Spinal cord (tissue), 9 donors: ENCODE measurements at regions not wholly inside any gene's neighbourhood (a gene's known extent, or its start where the extent isn't known, plus 50 kb on each side); places are given as distances from the start of the nearest gene placed in this dataset.

Experiments used
- DNase-seq, 6 donors: peaks; one replicate each; pipeline versions ENCODE4 v3.0.0 to v3.0.0-alpha.2; 2013 to 2015; ENCODE audit warnings: low spot score in 6 of 6, low read depth in 4 of 6
- H3K27ac ChIP-seq: one replicate; pipeline ENCODE4 v1.5.1; 2013; ENCODE audit warnings: low read depth, low read length, control low read depth
- H3K27me3 ChIP-seq: one replicate; pipeline ENCODE4 v1.6.1; 2013; ENCODE audit warnings: low read length; ENCODE audit not compliant: control insufficient read depth, insufficient read depth
- H3K36me3 ChIP-seq: one replicate; pipeline ENCODE4 v1.6.1; 2013; ENCODE audit warnings: low read length; ENCODE audit not compliant: control insufficient read depth, insufficient read depth
- H3K4me1 ChIP-seq: one replicate; pipeline ENCODE4 v1.6.1; 2013; ENCODE audit warnings: low read length; ENCODE audit not compliant: control insufficient read depth, insufficient read depth
- H3K4me3 ChIP-seq: one replicate; pipeline ENCODE4 v1.5.1; 2013; ENCODE audit warnings: low read depth, low read length, control low read depth
- H3K9me3 ChIP-seq: one replicate; pipeline ENCODE4 v1.6.1; 2013; ENCODE audit warnings: low read length; ENCODE audit not compliant: control insufficient read depth, insufficient read depth
- WGBS: methylation state at CpG from one replicate; pipeline ENCODE4 v1.1.5; 2013; ENCODE audit warnings: missing lambda C conversion rate; ENCODE audit not compliant: insufficient coverage; 5-methylcytosine and 5-hydroxymethylcytosine counted together
- donor health status: healthy.

DNA sequence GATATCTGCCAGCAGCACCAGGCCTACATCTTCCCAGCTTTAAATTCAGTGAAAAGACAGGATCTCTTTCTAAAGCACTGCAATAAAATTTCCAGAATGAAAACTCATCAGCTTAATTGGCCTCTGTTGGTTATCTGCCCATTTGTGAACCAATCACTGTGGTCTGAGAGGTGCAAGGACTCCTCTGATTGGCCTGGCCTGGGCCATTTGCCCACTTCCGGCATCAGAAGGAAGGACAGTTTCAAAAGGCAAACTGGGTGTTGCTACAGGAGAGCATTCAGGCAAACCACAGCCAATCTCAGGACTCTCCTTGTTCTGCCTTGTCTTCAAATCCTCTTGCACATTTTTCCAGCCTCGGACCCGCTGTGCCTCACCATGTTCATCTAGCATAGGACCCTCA lies 163.9 kb upstream of the CCDC150 start:
- H3K36me3 ChIP-seq: no peaks in the 10 kb centered on the region
- H3K4me3 ChIP-seq: no peak overlapping the region
- DNase-seq: no peak
- no peak overlapping the region for H3K27ac ChIP-seq
- no peaks in the 10 kb centered on the region for H3K9me3 ChIP-seq
- H3K4me1 ChIP-seq: no peaks in the 10 kb centered on the region
- WGBS: 83% methylated on average over 3 of the region's 3 CpGs
- H3K27me3 ChIP-seq: no peaks in the 10 kb centered on the region

DNA sequence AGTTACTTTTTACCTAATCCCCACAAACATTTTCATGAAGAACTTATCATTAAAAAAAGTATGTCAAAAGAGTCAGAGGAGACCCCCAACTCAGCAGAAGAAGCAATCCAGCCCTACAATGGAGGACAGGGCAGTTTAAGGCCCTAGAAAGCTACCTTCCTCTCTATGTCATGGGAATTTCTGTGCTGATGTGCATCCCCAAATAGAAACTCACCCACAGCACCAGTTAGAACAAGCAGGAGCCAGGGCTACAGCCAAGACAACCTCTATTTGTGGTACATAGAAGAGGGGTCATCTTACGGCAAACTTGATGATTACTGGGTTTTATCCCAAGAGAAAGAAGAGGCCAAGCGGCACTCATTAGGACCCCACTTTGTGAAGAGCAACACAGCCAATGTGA lies 160.9 kb upstream of the CCDC150 start:
- no peak for DNase-seq
- Histone ChIP-seq H3K9me3 (no peaks in the 10 kb centered on the region), H3K27ac (no peak overlapping the region), H3K4me3 (no peak overlapping the region), H3K36me3 (no peaks in the 10 kb centered on the region), H3K27me3 (no peaks in the 10 kb centered on the region), H3K4me1 (no peaks in the 10 kb centered on the region)
- 100% methylated on average over 2 of the region's 2 CpGs for WGBS

DNA sequence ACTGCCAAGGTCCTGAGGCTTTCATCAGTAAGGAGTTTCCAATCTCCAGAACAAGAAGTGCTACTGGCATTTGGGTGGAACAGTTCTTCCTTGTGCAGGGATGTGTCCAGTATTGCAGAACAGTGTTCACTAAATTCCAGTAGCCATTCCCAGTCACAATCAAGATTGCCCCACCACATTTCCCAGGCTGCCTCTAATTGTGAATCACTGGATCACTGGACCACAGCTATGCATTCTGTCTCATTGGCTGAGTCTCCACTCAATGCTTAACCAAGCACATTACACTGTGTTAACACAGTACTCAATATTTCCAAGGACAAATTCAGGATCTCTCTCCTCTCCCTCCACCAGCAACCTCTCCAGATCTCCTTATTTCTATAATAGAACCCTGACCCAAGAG lies 160.2 kb upstream of the CCDC150 start:
- H3K4me3 ChIP-seq: no peak overlapping the region
- H3K4me1 ChIP-seq: no peaks in the 10 kb centered on the region
- no peak overlapping the region for H3K27ac ChIP-seq
- no peaks in the 10 kb centered on the region for H3K9me3 ChIP-seq
- DNase-seq: no peak
- no peaks in the 10 kb centered on the region for H3K36me3 ChIP-seq
- no peaks in the 10 kb centered on the region for H3K27me3 ChIP-seq

DNA sequence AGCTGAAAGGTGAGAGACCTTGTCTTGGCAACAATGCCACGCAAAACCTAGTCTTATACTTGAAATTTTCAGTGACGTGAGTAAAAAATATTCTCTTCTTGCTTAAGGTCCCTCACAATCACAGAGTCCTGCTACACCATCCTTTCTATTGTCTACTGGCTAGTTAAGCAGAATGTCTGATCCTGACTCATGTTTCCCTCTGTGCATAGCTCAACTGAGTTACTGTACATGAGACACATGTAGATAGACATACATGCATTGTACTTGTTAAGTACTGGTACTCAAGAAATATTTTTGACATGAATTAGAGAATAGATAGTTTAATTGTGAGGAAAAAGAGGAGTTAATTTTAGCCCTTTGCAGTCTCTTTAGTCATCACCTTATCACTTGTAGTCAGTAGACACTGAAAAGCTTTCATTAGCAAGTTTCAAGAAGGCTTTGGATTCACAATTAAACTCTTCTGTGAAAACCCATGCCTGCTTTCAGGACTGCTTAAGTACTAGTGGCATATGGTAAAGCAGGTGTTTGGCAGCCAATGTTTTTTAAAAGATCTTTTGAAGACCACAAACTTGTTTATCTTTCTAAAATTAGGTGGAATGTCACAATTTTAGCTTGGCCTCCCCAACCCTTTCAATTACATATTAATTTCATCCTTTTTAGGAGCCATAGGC lies 158.7 kb upstream of the CCDC150 start:
- Histone ChIP-seq H3K4me3 (no peak overlapping the region), H3K36me3 (no peaks in the 10 kb centered on the region), H3K9me3 (no peaks in the 10 kb centered on the region), H3K27ac (no peak overlapping the region), H3K4me1 (no peaks in the 10 kb centered on the region), H3K27me3 (no peaks in the 10 kb centered on the region)
- 92% methylated on average over 2 of the region's 2 CpGs for WGBS
- peak in 2 of 6 donors; percentile 69 to 79 for DNase-seq

DNA sequence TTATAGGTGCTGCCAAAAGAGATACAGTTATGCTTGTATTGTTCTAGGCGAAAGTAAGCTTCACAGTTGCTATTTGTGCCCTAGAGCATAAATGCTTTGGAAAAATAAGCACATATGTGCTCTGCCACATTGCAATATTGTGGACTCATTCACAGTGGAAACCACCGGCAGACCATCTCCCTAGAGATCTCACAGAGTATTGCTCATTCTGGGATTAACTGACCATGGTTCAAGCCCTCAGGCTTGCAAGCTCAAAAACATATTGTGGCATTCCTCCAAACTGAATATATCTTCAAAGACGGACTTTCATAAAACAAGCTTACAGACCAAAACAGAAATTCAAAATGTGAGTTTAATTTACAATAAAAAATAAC lies 158.2 kb upstream of the CCDC150 start:
- Histone ChIP-seq H3K4me1 (no peaks in the 10 kb centered on the region), H3K4me3 (no peak overlapping the region), H3K9me3 (no peaks in the 10 kb centered on the region), H3K36me3 (no peaks in the 10 kb centered on the region), H3K27ac (no peak overlapping the region), H3K27me3 (no peaks in the 10 kb centered on the region)
- DNase-seq: peak in 1 of 6 donors; percentile 37
- WGBS: 56% methylated on average over 1 of the region's 3 CpGs

DNA sequence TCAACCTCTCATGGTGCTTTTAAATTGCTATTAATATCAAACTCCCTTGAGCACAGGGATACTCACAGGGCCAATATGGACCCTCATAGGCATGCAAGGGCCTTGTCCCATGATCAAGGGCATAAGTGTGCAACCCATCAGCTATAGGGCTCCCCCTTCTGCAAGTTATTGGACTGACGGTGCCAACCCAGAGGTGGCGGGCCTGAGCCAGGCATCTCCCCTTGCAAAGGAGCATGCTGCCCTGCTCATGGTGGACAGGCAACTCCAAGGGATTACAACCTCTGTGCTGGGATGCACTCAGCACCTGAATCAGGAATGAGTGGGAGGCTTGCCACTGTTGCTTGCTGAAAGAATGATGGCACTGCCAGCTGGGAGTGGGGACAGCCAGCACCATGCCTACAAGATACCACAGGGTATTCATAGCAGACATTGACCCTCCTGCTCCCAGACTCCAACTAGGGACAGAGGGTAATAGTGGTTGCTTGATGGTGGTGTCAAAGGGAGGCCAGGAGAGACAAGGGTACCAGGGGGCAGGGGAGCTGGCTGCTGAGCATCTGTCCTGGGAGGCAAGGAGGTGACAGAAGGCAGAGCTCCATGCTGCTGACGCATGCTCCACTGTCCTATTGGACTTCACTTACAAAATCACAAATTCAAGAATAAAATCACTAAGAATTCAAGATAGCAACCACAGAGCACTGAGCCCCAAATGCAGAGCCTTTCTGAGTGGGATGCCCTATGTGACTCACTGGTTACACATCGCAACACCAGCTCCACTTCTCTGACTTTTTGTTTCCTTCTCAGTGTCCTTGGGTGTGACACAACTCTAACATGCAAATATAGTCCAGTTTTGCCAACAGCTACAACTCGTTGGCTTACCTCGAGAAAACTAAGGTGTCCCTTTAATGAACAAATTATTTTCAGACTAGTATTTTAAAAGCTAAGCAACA lies 157.1 kb upstream of the CCDC150 start:
- WGBS: 95% methylated on average over 4 of the region's 6 CpGs
- no peaks in the 10 kb centered on the region for H3K9me3 ChIP-seq
- H3K4me1 ChIP-seq: no peaks in the 10 kb centered on the region
- H3K36me3 ChIP-seq: no peaks in the 10 kb centered on the region
- no peaks in the 10 kb centered on the region for H3K27me3 ChIP-seq
- H3K27ac ChIP-seq: no peak overlapping the region
- no peak for DNase-seq
- no peak overlapping the region for H3K4me3 ChIP-seq

DNA sequence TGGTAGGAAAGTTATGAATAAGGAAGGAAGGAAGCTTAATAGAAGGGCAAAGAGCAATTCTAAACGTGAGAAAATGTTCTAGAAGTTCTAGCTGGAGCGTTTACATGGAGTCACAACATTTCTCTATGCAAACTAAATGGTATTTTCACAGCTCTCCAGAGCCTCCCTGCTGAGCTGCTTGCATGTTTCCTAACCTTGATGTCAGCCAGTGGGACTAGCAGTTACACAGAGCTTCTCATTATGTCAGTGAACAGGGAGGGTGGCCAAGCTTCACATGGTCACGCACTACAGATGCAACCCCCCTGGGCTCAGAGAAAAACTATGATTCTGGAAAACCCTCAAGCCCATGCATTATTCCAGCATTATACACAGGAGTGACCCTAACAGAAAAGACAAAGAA lies 153.4 kb upstream of the CCDC150 start:
- no peak overlapping the region for H3K27ac ChIP-seq
- H3K27me3 ChIP-seq: no peaks in the 10 kb centered on the region
- DNase-seq: peak in 1 of 6 donors; percentile 17
- no peaks in the 10 kb centered on the region for H3K4me1 ChIP-seq
- no peak overlapping the region for H3K4me3 ChIP-seq
- H3K36me3 ChIP-seq: no peaks in the 10 kb centered on the region
- WGBS: 47% methylated on average over 3 of the region's 3 CpGs
- no peaks in the 10 kb centered on the region for H3K9me3 ChIP-seq

DNA sequence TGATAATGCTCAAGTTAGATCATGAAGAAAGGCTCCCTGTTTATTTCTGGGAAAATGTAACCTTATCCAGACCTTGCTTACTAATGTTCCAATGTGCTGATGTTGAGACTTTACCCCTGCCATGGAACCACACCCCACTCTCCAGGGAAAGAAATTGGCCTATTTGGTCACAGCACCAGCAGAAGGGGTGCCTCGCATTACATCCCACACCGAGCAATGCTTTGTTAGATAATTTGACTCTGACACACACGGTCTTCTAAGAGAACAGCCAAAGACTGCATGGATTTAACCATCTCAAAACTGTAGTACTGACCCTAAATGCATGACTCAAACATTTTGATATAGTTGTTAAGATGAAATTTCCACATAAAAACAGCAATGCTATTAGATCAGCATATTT lies 152.1 kb upstream of the CCDC150 start:
- Histone ChIP-seq H3K4me3 (no peak overlapping the region), H3K36me3 (no peaks in the 10 kb centered on the region), H3K9me3 (no peaks in the 10 kb centered on the region), H3K27me3 (no peaks in the 10 kb centered on the region), H3K4me1 (no peaks in the 10 kb centered on the region), H3K27ac (no peak overlapping the region)
- no peak for DNase-seq
- WGBS: 80% methylated on average over 1 of the region's 3 CpGs

DNA sequence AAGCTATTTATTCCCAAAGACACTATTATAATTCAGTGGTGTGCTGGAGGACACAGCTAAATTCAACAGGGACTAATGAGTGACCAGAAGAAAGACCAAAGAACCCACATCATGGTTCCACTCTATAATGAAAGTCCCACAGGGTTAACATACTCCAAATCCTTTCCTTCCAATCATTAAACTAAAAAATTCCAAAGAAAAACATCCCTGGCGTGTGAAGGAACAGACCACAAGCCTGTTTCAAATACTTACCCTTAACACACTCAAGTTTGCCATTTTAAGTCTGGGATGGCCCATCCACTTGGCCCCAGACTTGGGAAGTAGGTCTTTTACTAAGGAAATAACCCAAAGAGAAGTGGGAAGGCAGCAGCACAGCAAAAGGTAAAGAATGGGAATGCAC lies 150.1 kb upstream of the CCDC150 start:
- Histone ChIP-seq H3K27ac (no peak overlapping the region), H3K4me3 (no peak overlapping the region), H3K27me3 (no peaks in the 10 kb centered on the region), H3K9me3 (no peaks in the 10 kb centered on the region), H3K4me1 (no peaks in the 10 kb centered on the region), H3K36me3 (no peaks in the 10 kb centered on the region)
- WGBS: no CpG with 5 or more reads among the region's 1 CpG
- no peak for DNase-seq

DNA sequence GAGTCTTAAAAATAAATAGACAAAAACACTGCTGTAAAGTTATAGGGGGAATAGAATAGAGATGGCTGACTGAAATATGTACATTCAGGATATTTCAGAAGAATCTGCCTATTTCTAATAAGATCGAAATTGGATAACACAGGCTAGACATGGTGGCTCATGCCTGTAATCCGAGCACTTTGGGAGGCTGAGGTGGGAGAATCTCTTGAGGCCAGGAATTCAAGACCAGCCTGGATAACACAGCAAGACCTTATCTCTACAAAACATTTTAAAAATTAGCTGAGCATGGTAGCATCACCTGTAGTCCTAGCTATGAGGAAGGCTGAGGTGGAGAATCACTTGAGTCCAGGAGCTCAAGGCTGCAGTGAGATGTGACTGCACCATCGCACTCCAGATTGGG lies 146.6 kb upstream of the CCDC150 start:
- H3K4me1 ChIP-seq: no peaks in the 10 kb centered on the region
- H3K27ac ChIP-seq: no peak overlapping the region
- H3K9me3 ChIP-seq: no peaks in the 10 kb centered on the region
- no peaks in the 10 kb centered on the region for H3K36me3 ChIP-seq
- no CpG with 5 or more reads among the region's 3 CpGs for WGBS
- H3K27me3 ChIP-seq: no peaks in the 10 kb centered on the region
- H3K4me3 ChIP-seq: no peak overlapping the region
- no peak for DNase-seq
